Urothelium cell line (cell line): ENCODE measurements at regions not wholly inside any gene's neighbourhood (a gene's known extent, or its start where the extent isn't known, plus 50 kb on each side); places are given as distances from the start of the nearest gene placed in this dataset.

ENCODE experiments used
- DNase-seq: peaks from one replicate; pipeline ENCODE4 v3.0.0; 2011; ENCODE audit warnings: low spot score, mixed read lengths
- FAIRE-seq: peaks from 2 replicates; lab custom pipeline; 2011; peaks lifted over from hg19 to GRCh38; lab: Jason Lieb, UNC

- DNase-seq (no peak), FAIRE-seq (no peak)
Observed at GRCh38 chrX:1945879-1946278, 331.0 kb downstream of the ASMT start.

- FAIRE-seq (no peak), DNase-seq (no peak)
Observed at GRCh38 chrX:1946974-1947373, 332.1 kb downstream of the ASMT start.
